SK-N-SH (cell line): ENCODE measurements at regions not wholly inside any gene's neighbourhood (a gene's known extent, or its start where the extent isn't known, plus 50 kb on each side); places are given as distances from the start of the nearest gene placed in this dataset.

Experiments used
- CTCF ChIA-PET: fragments of 300-600, 350-600 bp; formaldehyde crosslinking; extraction: SDS; loops from one replicate; lab custom pipeline; 2021; lab: Yijun Ruan, JAX
- POLR2A ChIA-PET: fragments of 350-600 bp; sonication (Branson Sonifier 250); formaldehyde crosslinking; extraction: SDS; loops from one replicate; lab custom pipeline; 2020; ENCODE audit warnings: antibody characterized with exemption, inconsistent platforms; lab: Yijun Ruan, JAX
- DNase-seq: peaks from one replicate; pipeline ENCODE4 v3.0.0; 2012
- H2AFZ ChIP-seq: fragments of 200-600 bp; sonication (generic); 2 replicates; pipeline ENCODE4 v1.8.1; 2016; ENCODE audit warnings: antibody characterized with exemption, mild to moderate bottlenecking, low read depth
- H3F3A ChIP-seq: fragments of 200-600 bp; sonication (generic); replicated peaks from 2 replicates; pipeline ENCODE3; 2016; ENCODE audit warnings: antibody characterized with exemption, mild to moderate bottlenecking; ENCODE audit not compliant: insufficient read depth
- H3K27ac ChIP-seq, 2 experiments: fragments of 200-500 bp in 1 of 2; fragments of 200-600 bp in 1 of 2; sonication (Bioruptor generic) in 1 of 2; sonication (generic), shearing (Covaris generic) in 1 of 2; 2 replicates each; pipeline versions ENCODE4 v1.5.1 to v1.6.1; 2014 to 2016; ENCODE audit warnings: low read depth in 2 of 2, inconsistent platforms in 1 of 2, low read length in 1 of 2, mild to moderate bottlenecking in 1 of 2, mixed read lengths in 1 of 2
- H3K27me3 ChIP-seq: fragments of 200-600 bp; sonication (generic), shearing (Covaris generic); 2 replicates; pipeline ENCODE4 v1.6.1; 2016; ENCODE audit warnings: mixed run types; ENCODE audit not compliant: insufficient read depth
- H3K36me3 ChIP-seq, 2 experiments: fragments of 200-500 bp in 1 of 2; fragments of 200-600 bp in 1 of 2; sonication (Bioruptor generic) in 1 of 2; sonication (generic) in 1 of 2; replicated peaks in 1 of 2; 2 replicates each; pipeline versions ENCODE3 to v1.5.1; 2014 to 2016; ENCODE audit warnings: low read length in 1 of 2, mild to moderate bottlenecking in 1 of 2; ENCODE audit not compliant: insufficient read depth in 2 of 2, control insufficient read depth in 1 of 2
- H3K4me1 ChIP-seq, 2 experiments: fragments of 200-500 bp in 1 of 2; fragments of 200-600 bp in 1 of 2; sonication (Bioruptor generic) in 1 of 2; sonication (generic), shearing (Covaris generic) in 1 of 2; 2 replicates each; pipeline versions ENCODE4 v1.5.1 to v1.6.1; 2014 to 2016; ENCODE audit warnings: low read depth in 1 of 2, low read length in 1 of 2, mixed run types in 1 of 2; ENCODE audit not compliant: insufficient read depth in 2 of 2, control insufficient read depth in 1 of 2
- H3K4me2 ChIP-seq: fragments of 200-600 bp; sonication (generic), shearing (Covaris generic); 2 replicates; pipeline ENCODE4 v1.6.1; 2017; ENCODE audit warnings: mixed run types
- H3K4me3 ChIP-seq, 2 experiments: fragments of 200-500 bp in 1 of 2; fragments of 200-600 bp in 1 of 2; sonication (Bioruptor generic) in 1 of 2; sonication (generic), shearing (Covaris generic) in 1 of 2; 2 replicates each; pipeline versions ENCODE4 v1.5.1 to v1.8.1; 2014 to 2016; ENCODE audit warnings: low read depth in 2 of 2, inconsistent platforms in 1 of 2, low read length in 1 of 2, mild to moderate bottlenecking in 1 of 2, mixed read lengths in 1 of 2, moderate library complexity in 1 of 2
- H3K79me2 ChIP-seq: fragments of 200-600 bp; sonication (generic); 2 replicates; pipeline ENCODE4 v1.8.1; 2017; ENCODE audit warnings: mild to moderate bottlenecking; ENCODE audit not compliant: insufficient read depth
- H3K9ac ChIP-seq: fragments of 200-600 bp; sonication (generic); 2 replicates; pipeline ENCODE4 v1.6.1; 2017; ENCODE audit warnings: mixed run types
- H3K9me2 ChIP-seq: fragments of 200-600 bp; sonication (generic); 2 replicates; pipeline ENCODE4 v1.6.1; 2017; ENCODE audit warnings: mixed run types
- H3K9me3 ChIP-seq: fragments of 200-600 bp; sonication (generic); 2 replicates; pipeline ENCODE4 v1.6.1; 2017; ENCODE audit warnings: mixed run types, mild to moderate bottlenecking, moderate library complexity
- H4K20me1 ChIP-seq: fragments of 200-600 bp; sonication (generic); 2 replicates; pipeline ENCODE4 v1.6.1; 2017; ENCODE audit warnings: mild to moderate bottlenecking, mixed run types; ENCODE audit not compliant: insufficient read depth
- JUND ChIP-seq: IDR thresholded peaks from 2 replicates; pipeline ENCODE4 v1.4.0; 2012
- MAX ChIP-seq: IDR thresholded peaks from 2 replicates; pipeline ENCODE4 v1.4.0; 2012; ENCODE audit warnings: low read depth
- MEF2A ChIP-seq: IDR thresholded peaks from 2 replicates; pipeline ENCODE4 v1.4.0; 2012; ENCODE audit warnings: low read depth, borderline replicate concordance
- MXI1 ChIP-seq: IDR thresholded peaks from 2 replicates; pipeline ENCODE4 v1.6.1; 2012; ENCODE audit warnings: mild to moderate bottlenecking, low read depth, low read length, improper control_type of control experiment
- NRF1 ChIP-seq: IDR thresholded peaks from 2 replicates; pipeline ENCODE4 v1.6.1; 2012; ENCODE audit warnings: low read depth, mild to moderate bottlenecking, low read length
- RAD21 ChIP-seq: IDR thresholded peaks from 2 replicates; pipeline ENCODE4 v1.6.1; 2012; ENCODE audit warnings: mild to moderate bottlenecking, low read length
- RCOR1 ChIP-seq: fragments of 150-350 bp; IDR thresholded peaks from 2 replicates; pipeline ENCODE4 v1.6.1; 2017; ENCODE audit warnings: antibody characterized with exemption, low read length
- RFX5 ChIP-seq: IDR thresholded peaks from 2 replicates; pipeline ENCODE4 v1.6.1; 2012; ENCODE audit warnings: mild to moderate bottlenecking, improper control_type of control experiment, low read length
- SIN3A ChIP-seq: IDR thresholded peaks from 2 replicates; pipeline ENCODE4 v1.6.1; 2012; ENCODE audit warnings: low read depth, mild to moderate bottlenecking, low read length, moderate library complexity, borderline replicate concordance
- SMC3 ChIP-seq: IDR thresholded peaks from 2 replicates; pipeline ENCODE4 v1.6.1; 2012; ENCODE audit warnings: low read depth, low read length, improper control_type of control experiment
- TAF1 ChIP-seq: IDR thresholded peaks from 2 replicates; pipeline ENCODE4 v1.6.1; 2012; ENCODE audit warnings: low read depth, mild to moderate bottlenecking, low read length, moderate library complexity, borderline replicate concordance
- YY1 ChIP-seq: IDR thresholded peaks from 2 replicates; pipeline ENCODE4 v1.4.0; 2012; ENCODE audit warnings: low read depth, mild to moderate bottlenecking
- WGBS: methylation state at CpG from one replicate; pipeline ENCODE4 v1.1.6; 2017; ENCODE audit warnings: low lambda C conversion rate; 5-methylcytosine and 5-hydroxymethylcytosine counted together
- TF ChIP-seq, protein P1 (sequence below): fragments of 200-600 bp; sonication (generic); IDR thresholded peaks from 2 replicates; pipeline ENCODE4 v1.6.1; 2017; ENCODE audit warnings: antibody characterized with exemption, mild to moderate bottlenecking, moderate library complexity

GRCh38 chr2:18395555-18395954, 164.9 kb downstream of the RDH14 start:
- no peaks in the 10 kb centered on the region for H3K9me3 ChIP-seq
- 57% methylated on average over 5 of the region's 5 CpGs for WGBS
- DNase-seq = no peak
- H3K36me3 ChIP-seq = no peaks in the 10 kb centered on the region
- no peak overlapping the region for H3K4me2 ChIP-seq
- H3K79me2 ChIP-seq = no peaks in the 10 kb centered on the region
- no peaks in the 10 kb centered on the region for H3K4me1 ChIP-seq
- TF ChIP-seq RCOR1 (no peak), TAF1 (no peak), YY1 (no peak)
- no peaks in the 10 kb centered on the region for H4K20me1 ChIP-seq
- no peak overlapping the region for H3K9ac ChIP-seq
- POLR2A ChIA-PET = no interaction called here
- H3K27me3 ChIP-seq = no peaks in the 10 kb centered on the region
- no peak overlapping the region for H2AFZ ChIP-seq
- CTCF ChIA-PET = interaction anchor here (1.0 to 1.1 kb wide), 2 partner anchors 8 to 9 kb away, joined by 4 read pairs; no protein-coding TSS in a partner anchor
- no peak overlapping the region for H3K4me3 ChIP-seq
- H3F3A ChIP-seq = no peaks in the 10 kb centered on the region
- H3K27ac ChIP-seq = no peak overlapping the region
- H3K9me2 ChIP-seq = no peaks in the 10 kb centered on the region

DNA sequence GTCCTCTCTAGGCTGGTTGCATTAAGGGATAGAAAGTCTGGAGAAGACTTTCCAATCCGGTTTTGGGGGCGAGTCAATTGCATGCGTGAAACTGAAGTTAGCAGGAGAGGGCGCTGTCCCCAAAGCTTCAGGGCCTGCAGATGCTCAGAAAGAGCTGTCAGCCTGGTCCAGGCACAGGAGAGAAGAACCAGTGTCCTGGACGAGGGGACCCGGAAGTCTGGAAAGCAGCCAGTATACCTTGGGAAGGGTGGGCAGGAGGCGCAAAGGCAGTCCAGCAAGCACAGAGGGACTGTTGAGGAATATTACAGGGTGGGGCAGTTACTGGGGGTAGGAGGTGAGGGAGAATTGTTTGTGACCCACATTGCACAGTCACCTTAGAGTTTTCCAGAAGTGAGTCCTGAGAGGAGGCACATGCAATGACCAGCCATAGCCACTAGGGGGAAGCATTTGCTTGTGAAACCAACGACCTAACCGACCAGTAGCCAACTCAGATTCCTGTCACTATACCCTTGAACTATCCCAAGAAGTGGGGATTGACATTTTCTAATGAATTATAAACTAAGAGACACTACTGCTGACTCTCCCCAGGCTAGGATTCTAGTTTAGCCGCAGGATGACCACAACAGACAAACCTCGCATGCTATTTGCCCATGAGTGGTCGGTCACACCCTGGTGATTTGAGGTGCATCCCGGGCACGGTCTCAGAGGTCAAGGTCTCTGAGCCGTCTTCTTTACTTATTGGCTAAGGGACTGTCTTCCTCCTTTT, 172.8 kb downstream of the RDH14 start:
- no peak overlapping the region for H3K4me2 ChIP-seq
- no peak overlapping the region for H3K27ac ChIP-seq
- H4K20me1 ChIP-seq = no peaks in the 10 kb centered on the region
- peaks cover 0 to 2% of the 10 kb centered on the region in 2 experiments; a peak in 2 of 4 replicates for H3K4me1 ChIP-seq
- no peaks in the 10 kb centered on the region for H3K9me2 ChIP-seq
- no peaks in the 10 kb centered on the region for H3K79me2 ChIP-seq
- no peaks in the 10 kb centered on the region for H3F3A ChIP-seq
- DNase-seq = peak; percentile 65
- POLR2A ChIA-PET = no interaction called here
- 54% methylated on average over 15 of the region's 15 CpGs for WGBS
- no peaks in the 10 kb centered on the region for H3K36me3 ChIP-seq
- H2AFZ ChIP-seq = no peak overlapping the region
- H3K9me3 ChIP-seq = no peaks in the 10 kb centered on the region
- peaks cover 2% of the 10 kb centered on the region; the same call in 1 of the 2 replicates for H3K27me3 ChIP-seq
- no peak overlapping the region for H3K9ac ChIP-seq
- CTCF ChIA-PET = interaction anchor here (0.7 to 3.2 kb wide), 39 partner anchors 8 to 1485 kb away, joined by 3 to 17 read pairs (median 3); no protein-coding TSS in a partner anchor
- no peak overlapping the region; a peak in 1 of 4 replicates for H3K4me3 ChIP-seq
- TF ChIP-seq JUND = no peak
- TF ChIP-seq MEF2A = no peak
- peak; percentile 97 for TF ChIP-seq RAD21
- TF ChIP-seq SMC3 = peak; percentile 91
- TF ChIP-seq NRF1 = no peak
- TF ChIP-seq MAX = peak; percentile 80
- TF ChIP-seq, protein P1, sequence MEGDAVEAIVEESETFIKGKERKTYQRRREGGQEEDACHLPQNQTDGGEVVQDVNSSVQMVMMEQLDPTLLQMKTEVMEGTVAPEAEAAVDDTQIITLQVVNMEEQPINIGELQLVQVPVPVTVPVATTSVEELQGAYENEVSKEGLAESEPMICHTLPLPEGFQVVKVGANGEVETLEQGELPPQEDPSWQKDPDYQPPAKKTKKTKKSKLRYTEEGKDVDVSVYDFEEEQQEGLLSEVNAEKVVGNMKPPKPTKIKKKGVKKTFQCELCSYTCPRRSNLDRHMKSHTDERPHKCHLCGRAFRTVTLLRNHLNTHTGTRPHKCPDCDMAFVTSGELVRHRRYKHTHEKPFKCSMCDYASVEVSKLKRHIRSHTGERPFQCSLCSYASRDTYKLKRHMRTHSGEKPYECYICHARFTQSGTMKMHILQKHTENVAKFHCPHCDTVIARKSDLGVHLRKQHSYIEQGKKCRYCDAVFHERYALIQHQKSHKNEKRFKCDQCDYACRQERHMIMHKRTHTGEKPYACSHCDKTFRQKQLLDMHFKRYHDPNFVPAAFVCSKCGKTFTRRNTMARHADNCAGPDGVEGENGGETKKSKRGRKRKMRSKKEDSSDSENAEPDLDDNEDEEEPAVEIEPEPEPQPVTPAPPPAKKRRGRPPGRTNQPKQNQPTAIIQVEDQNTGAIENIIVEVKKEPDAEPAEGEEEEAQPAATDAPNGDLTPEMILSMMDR = peak; percentile 99
- TF ChIP-seq SIN3A = no peak
- TF ChIP-seq RFX5 = 0 out of 2 replicates have a peak, but pooled peaks have one; percentile 20
- TF ChIP-seq MXI1 = 0 out of 2 replicates have a peak, but pooled peaks have one; percentile 26
